Uterus (tissue), 3 donors: ENCODE measurements at regions not wholly inside any gene's neighbourhood (a gene's known extent, or its start where the extent isn't known, plus 50 kb on each side); places are given as distances from the start of the nearest gene placed in this dataset.

ENCODE experiments used
- DNase-seq, 2 donors: peaks; one replicate each; pipeline ENCODE4 v3.0.0-alpha.2; 2019 to 2020
- H3K27ac ChIP-seq, 2 donors: fragments of 200-600 bp; sonication (generic); 1 replicate in 1 of 2; 2 replicates in 1 of 2; pipeline ENCODE4 v1.5.1; 2016 to 2018
- H3K27me3 ChIP-seq, 2 donors: fragments of 200-600 bp; sonication (generic); one replicate each; pipeline ENCODE4 v1.5.1; 2018 to 2019; ENCODE audit warnings: control low read depth in 1 of 2
- H3K36me3 ChIP-seq, 2 donors: fragments of 200-600 bp; sonication (generic); one replicate each; pipeline ENCODE4 v1.5.1; 2019; ENCODE audit warnings: control low read depth in 1 of 2
- H3K4me1 ChIP-seq, 2 donors: fragments of 200-600 bp; sonication (generic); one replicate each; pipeline ENCODE4 v1.5.1; 2018 to 2019; ENCODE audit warnings: control low read depth in 1 of 2
- H3K4me3 ChIP-seq, 2 donors: fragments of 200-600 bp; sonication (generic); 1 replicate in 1 of 2; 2 replicates in 1 of 2; pipeline ENCODE4 v1.5.1; 2018 to 2019; ENCODE audit warnings: mild to moderate bottlenecking in 1 of 2
- H3K9me3 ChIP-seq, 2 donors: fragments of 200-600 bp; sonication (generic); one replicate each; pipeline ENCODE4 v1.5.1; 2019; ENCODE audit warnings: control low read depth in 1 of 2
- CTCF ChIP-seq, 4 experiments: fragments of 200-600 bp in 2 of 4; fragments of 450-650 bp in 2 of 4; sonication (generic) in 2 of 4; IDR thresholded peaks; one replicate each; pipeline ENCODE4 v1.5.1; 2016 to 2019; ENCODE audit warnings: antibody characterized with exemption in 4 of 4, mild to moderate bottlenecking in 2 of 4, moderate library complexity in 1 of 4
- POLR2A ChIP-seq, 2 donors: fragments of 450-650 bp; IDR thresholded peaks; one replicate each; pipeline ENCODE4 v1.6.1; 2016; ENCODE audit warnings: antibody characterized with exemption in 2 of 2, mild to moderate bottlenecking in 1 of 2, moderate library complexity in 1 of 2
- intact Hi-C: fragments of 100-400 bp; cut with DNase I; formaldehyde crosslinking; loops from one replicate; pipeline ENCODE4 v1.15.1; 2023; ENCODE audit warnings: low total_unique reads
- donor health status: DM: yes; HTN: yes; CAD: no.

- H3K27ac ChIP-seq: no peak overlapping the region
- H3K4me1 ChIP-seq: no peaks in the 10 kb centered on the region
- H3K36me3 ChIP-seq: no peaks in the 10 kb centered on the region
- H3K9me3 ChIP-seq: no peaks in the 10 kb centered on the region
- H3K27me3 ChIP-seq: no peaks in the 10 kb centered on the region
- DNase-seq: no peak
- no peak for TF ChIP-seq CTCF (IDR thresholded peaks at IDR 0.05)
- no peak for TF ChIP-seq POLR2A (IDR thresholded peaks at IDR 0.05)
- H3K4me3 ChIP-seq: no peak overlapping the region
- intact Hi-C loops: no loop called here
These were observed 386.3 kb downstream of the ZIC1 start for GRCh38 chr3:147795418-147795817.

GRCh38 chr3:147797095-147797494 is 387.9 kb downstream of the ZIC1 start:
- TF ChIP-seq CTCF (IDR thresholded peaks at IDR 0.05) (no peak), POLR2A (IDR thresholded peaks at IDR 0.05) (no peak)
- Histone ChIP-seq H3K36me3 (no peaks in the 10 kb centered on the region), H3K9me3 (no peaks in the 10 kb centered on the region), H3K27ac (no peak overlapping the region), H3K27me3 (no peaks in the 10 kb centered on the region), H3K4me3 (no peak overlapping the region), H3K4me1 (no peaks in the 10 kb centered on the region)
- no peak for DNase-seq
- intact Hi-C loops: no loop called here

- Histone ChIP-seq H3K36me3 (no peaks in the 10 kb centered on the region), H3K4me3 (no peak overlapping the region), H3K9me3 (no peaks in the 10 kb centered on the region), H3K27ac (no peak overlapping the region), H3K4me1 (no peaks in the 10 kb centered on the region), H3K27me3 (no peaks in the 10 kb centered on the region)
- no peak for DNase-seq
- TF ChIP-seq CTCF (IDR thresholded peaks at IDR 0.05) (no peak), POLR2A (IDR thresholded peaks at IDR 0.05) (no peak)
- intact Hi-C loops: no loop called here
These were observed 390.4 kb downstream of the ZIC1 start for GRCh38 chr3:147799601-147800000.

GRCh38 chr3:147807776-147808175 is 398.6 kb downstream of the ZIC1 start:
- Histone ChIP-seq H3K9me3 (no peaks in the 10 kb centered on the region), H3K27me3 (no peaks in the 10 kb centered on the region), H3K36me3 (peaks cover 0 to 3% of the 10 kb centered on the region in 2 donors), H3K27ac (no peak overlapping the region), H3K4me1 (no peaks in the 10 kb centered on the region), H3K4me3 (no peak overlapping the region)
- DNase-seq: no peak
- TF ChIP-seq CTCF (IDR thresholded peaks at IDR 0.05) (no peak), POLR2A (IDR thresholded peaks at IDR 0.05) (no peak)
- intact Hi-C loops: no loop called here

GRCh38 chr3:147809206-147809605 is 400.0 kb downstream of the ZIC1 start:
- intact Hi-C loops: no loop called here

More at GRCh38 chr3:147809206-147809605, 400.0 kb downstream of the ZIC1 start:
- Histone ChIP-seq H3K4me3 (no peak overlapping the region), H3K27me3 (no peaks in the 10 kb centered on the region), H3K4me1 (no peaks in the 10 kb centered on the region), H3K27ac (no peak overlapping the region), H3K36me3 (peaks cover 0 to 3% of the 10 kb centered on the region in 2 donors), H3K9me3 (no peaks in the 10 kb centered on the region)
- DNase-seq: no peak
- TF ChIP-seq CTCF (IDR thresholded peaks at IDR 0.05) (no peak), POLR2A (IDR thresholded peaks at IDR 0.05) (no peak)
